Islet precursor cell (in vitro differentiated cells): ENCODE measurements at regions not wholly inside any gene's neighbourhood (a gene's known extent, or its start where the extent isn't known, plus 50 kb on each side); places are given as distances from the start of the nearest gene placed in this dataset.
A peak's percentile ranks its signal among the peaks of the same experiment; 100 is the strongest.

Source experiments
- DNase-seq: peaks from one replicate; pipeline ENCODE4 v3.0.0-alpha.2; 2018

DNA sequence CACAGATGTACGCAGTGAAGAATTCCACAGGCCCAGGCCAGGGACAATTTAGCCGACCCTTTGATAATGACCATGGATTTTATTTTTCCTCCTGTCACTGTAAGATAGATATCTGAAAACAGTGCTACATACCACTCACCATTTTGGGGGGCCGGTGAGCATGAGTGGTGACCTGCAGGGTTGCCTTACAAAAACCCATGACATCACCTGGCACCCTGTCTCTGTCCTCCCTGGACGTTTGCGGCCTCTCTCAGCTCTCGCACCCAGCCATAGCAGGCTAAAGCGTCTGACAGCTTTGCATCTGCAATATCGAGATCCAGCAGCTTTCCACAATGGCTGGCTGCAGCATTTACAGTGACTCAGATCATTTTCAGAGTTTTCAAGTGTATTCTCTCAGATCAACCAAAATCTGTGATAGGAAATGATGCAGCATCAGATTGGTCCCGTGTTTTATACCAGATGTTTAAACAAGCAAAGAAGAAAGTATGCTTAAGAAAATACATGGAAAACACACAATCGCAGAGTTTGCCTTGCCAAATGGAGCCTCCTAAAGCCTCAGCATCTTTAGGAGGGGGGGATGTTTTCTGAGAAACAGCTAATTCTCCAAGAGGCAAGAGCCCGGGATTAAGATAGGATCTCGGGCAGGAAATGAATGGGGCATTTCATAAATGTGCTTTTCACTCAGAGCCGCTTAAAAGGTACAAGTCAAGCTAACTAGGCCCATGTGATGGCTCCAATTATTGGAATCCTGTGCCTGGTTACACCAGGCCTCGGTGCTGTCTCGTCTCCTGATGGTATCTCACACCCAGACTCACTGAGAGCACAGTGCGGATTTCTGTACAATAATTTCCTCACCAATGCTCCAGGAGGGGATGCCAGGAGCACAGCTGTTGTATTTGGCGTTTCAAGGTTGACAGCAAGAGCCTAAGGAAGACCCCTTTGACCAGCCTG is 257.3 kb downstream of the XXYLT1 start:
- peak; percentile 69 for DNase-seq

DNA sequence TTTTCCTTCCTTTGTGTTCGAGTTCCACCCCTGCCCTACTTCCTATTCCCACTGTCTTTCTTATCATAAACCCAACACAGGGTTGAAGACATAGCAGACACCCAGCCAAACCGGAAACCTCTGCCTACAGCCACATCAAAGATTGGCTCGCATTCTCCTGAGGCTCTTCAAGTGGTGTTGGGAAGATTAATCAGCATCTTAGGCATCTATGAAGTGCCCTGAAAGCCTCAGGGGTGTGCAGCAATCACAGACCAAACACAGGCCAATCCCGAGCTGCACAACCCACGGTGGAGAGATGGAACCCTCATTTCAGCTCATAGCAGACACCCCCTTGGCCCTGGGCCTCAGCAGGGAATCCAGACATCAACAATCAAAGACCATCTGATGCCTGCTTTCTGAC is 255.9 kb downstream of the XXYLT1 start:
- DNase-seq = peak; percentile 56

DNA sequence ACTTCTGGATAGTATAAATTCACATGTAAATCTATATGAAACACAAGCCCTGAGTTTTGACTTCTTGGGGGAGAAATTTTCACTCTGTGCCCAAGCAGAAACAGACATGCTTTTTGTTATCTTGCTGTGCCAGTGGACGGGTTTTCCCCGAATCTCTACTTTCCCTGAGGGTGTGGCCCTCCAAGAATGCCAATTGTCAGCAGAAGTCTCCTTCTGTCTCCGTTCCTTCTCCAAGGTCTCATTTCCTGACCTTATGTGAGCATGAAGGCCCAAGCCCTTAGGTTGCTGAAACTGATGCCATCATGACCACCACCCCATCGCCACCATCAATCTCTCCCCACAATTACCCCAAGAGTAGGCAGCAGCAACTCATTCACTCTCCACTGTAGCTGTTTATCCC is 253.8 kb downstream of the XXYLT1 start:
- peak; percentile 10 for DNase-seq
